ENCODE measurements at regions not wholly inside any gene's neighbourhood (a gene's known extent, or its start where the extent isn't known, plus 50 kb on each side); places are given as distances from the start of the nearest gene placed in this dataset.

- H3K36me3 Mint-ChIP-seq (ENCODE audit: low read depth): no peaks in the 10 kb centered on the region
- no peak overlapping the region for H3K27ac Mint-ChIP-seq (ENCODE audit: unreplicated experiment)
- H3K4me3 Mint-ChIP-seq (ENCODE audit: unreplicated experiment): no peak overlapping the region
- no peaks in the 10 kb centered on the region for H3K9me3 Mint-ChIP-seq (ENCODE audit: low read depth)
- no peak for TF ChIP-seq CTCF (IDR thresholded peaks at IDR 0.05)
- no peak for DNase-seq (ENCODE audit: low spot score)
- peaks cover 59% of the 10 kb centered on the region for H3K27me3 Mint-ChIP-seq (ENCODE audit: low read depth)
- H3K4me1 Mint-ChIP-seq (ENCODE audit: low read depth): no peaks in the 10 kb centered on the region
These were observed 50.1 kb upstream of the DHRS4 start for GRCh38 chr14:23903442-23903841.

Measured in chondrocyte (in vitro differentiated cells).